CD4-positive, alpha-beta T cell treated with Interleukin-4 for 4 hours (primary cell): ENCODE measurements at regions not wholly inside any gene's neighbourhood (a gene's known extent, or its start where the extent isn't known, plus 50 kb on each side); places are given as distances from the start of the nearest gene placed in this dataset.

Experiments used
- DNase-seq: peaks from one replicate; pipeline ENCODE4 v3.0.0-alpha.2; 2020

DNA sequence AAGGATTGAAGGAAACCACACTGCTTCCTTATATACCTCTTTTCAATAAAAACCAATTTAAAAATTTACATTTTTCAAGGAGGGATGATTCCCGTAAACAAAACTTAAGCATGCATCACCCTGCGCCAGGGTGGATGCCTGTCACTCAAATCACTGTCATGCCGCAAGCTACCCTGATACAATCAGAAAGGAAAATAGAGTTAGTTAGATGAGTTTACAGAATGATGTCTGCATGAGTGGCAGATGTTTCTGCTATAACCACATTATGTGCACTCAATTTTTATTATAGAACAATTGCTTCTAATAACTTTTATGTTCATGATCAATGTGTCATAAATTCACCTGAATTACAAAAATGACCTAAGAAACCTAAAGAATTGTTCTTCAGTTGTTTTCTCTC, 123.4 kb upstream of the ADGRL4 start:
- no peak for DNase-seq

GRCh38 chr1:79128722-79129121, 122.2 kb upstream of the ADGRL4 start:
- DNase-seq: no peak

GRCh38 chr1:79124756-79125155, 118.2 kb upstream of the ADGRL4 start:
- no peak for DNase-seq

DNA sequence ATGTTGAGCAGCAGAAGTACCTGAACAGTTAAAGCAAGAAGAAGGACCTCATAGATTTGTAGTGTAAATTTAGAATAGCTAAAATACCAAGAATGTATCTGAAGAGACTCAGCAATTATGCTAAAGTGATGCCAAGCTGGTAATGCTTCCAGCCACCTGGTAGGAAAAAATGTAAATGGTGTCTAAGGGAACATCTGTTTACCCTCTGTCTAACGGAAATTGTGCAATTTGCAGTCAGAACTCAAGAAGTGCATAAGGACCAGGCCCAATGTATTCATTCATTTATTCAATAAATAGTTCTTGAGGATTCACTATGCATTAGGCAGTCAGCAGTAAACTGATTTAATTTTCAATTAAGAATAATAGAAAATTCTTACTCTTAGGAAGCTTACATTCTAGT, 116.0 kb upstream of the ADGRL4 start:
- no peak for DNase-seq

- DNase-seq: no peak
These were observed 110.8 kb upstream of the ADGRL4 start for GRCh38 chr1:79117376-79117775.

DNA sequence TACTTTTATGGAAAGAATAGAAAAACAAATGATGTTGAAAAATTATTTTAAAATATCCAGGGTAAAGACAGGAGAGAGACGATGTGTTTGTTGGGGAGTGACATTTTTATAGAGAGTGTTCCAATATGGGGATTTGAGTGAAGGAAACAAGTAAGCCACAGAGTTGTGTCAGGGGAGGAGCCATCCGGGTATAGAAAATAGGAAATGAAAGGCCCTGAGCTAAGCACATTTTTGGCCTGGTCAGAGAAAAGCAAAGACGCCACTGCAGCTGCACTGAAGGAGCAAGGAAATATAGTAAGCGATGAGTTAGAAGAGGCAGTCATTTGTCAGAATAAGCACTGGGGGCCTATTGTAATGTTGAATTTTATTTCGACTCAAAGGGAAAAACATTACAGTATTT, 107.3 kb upstream of the ADGRL4 start:
- no peak for DNase-seq

DNA sequence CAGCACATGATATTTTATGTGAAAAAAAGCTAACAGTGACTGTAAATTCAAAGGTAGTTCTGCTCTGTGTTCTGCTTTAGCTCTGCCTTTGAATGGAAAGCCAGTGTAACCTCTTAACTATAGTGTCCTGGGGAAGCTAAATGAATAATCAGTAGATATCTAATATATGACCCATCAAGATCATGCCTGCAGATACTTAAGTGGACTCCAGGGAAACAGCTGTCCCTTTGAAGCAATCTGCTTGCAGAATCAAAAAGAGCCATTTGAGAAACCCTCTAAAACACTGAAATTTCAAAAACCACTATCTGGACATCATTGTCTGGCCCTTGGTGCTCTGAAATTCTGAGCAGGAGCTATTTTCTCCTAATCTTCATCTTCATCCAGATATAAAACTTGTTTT, 104.2 kb upstream of the ADGRL4 start:
- no peak for DNase-seq

DNA sequence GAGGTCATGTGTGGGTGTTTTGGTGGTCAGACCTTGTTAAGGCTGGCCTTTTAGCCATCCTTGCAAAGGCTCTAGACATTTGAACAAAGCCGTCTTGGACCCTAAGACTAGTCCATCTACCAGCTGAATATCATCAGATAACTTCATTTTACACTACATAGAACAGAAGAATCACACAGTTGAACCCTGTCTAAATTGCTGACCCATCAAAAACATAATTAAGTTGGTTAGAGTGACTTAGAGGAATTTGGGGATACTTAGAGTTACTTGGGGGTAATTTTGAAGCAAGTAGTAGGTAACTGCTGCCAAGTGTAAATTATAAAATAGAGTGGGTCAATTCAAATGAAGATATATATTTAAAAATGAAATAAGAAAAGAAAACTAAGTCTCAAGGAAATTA, 102.9 kb upstream of the ADGRL4 start:
- no peak for DNase-seq

- DNase-seq: no peak
These were observed 99.0 kb upstream of the ADGRL4 start for GRCh38 chr1:79105500-79105899.

GRCh38 chr1:79104617-79105016, 98.1 kb upstream of the ADGRL4 start:
- DNase-seq: no peak

GRCh38 chr1:79100385-79100784, 93.9 kb upstream of the ADGRL4 start:
- DNase-seq: no peak

GRCh38 chr1:79090985-79091384, 84.5 kb upstream of the ADGRL4 start:
- DNase-seq: no peak

DNA sequence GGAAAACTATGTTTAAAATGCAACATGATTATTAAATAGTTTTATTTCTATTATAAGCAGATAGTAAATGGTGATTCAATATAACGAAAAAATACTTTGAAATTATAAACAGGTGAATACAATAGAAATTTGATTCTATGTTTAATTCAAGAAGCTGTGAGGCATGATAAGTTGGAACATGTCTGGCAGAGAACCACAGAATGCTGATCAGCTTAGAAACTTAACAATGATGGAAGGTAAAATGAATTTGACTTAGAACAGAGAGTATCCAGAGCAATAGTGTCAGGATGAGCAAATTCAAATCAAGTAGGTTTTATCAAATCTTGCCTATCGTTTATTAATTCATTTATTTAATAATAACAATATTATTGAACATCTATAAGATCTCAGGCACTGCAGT, 83.4 kb upstream of the ADGRL4 start:
- no peak for DNase-seq

DNA sequence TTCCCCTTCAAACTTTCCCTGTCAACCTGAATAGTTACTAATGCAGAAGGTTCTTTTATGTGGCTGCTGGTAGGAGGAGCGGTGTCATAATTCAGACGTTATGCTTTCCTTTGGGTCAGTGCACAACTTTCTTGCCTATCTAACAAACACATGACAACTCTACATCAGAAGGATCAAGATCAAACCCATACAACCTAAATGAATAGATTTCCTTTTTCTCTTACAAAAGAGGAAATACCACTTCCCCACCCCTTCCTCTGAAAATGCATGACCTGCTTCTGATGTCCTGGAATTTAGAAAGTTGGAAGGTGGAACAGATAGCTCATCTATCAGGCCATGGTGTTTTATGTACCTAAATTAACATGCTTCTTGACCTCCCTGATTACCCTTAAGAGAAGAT, 75.7 kb upstream of the ADGRL4 start:
- no peak for DNase-seq

DNA sequence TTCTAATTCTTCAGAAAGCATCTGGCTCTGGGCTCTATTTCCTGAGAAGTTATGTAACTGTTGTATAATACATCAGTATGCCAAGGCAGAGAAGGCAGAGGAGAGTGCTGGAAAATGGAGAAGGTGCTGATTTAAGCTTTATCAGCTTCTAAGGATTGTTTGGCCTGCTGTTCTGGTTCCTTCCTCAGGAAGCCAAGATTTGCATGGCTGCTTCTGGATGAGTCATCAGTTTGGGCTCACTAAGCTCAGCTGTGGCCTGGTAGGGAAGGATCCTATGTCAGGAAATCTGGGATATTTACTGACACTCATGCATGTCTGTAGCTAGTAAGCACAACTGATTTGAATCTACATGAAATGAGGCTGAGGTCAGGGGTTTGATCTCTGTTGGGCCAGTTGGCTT, 73.2 kb upstream of the ADGRL4 start:
- no peak for DNase-seq

DNA sequence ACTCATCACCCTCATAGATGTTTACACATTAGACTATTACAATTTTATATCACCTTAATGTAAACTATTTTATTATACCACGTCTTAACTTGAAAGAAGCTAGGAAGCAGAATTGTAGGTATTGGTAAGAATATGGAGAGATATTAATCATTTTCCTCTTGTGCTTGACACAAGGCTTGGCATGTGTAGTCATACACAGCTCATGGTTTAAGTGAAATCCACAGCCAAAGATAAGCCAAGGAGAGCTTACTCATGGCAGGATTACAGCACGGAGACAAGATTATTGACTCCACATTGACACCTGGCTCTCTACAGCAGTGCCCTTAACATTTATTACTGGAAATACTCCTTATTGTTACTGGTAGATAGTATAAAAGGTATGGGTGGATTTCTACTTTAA, 68.4 kb upstream of the ADGRL4 start:
- no peak for DNase-seq

GRCh38 chr1:79069828-79070227, 63.3 kb upstream of the ADGRL4 start:
- no peak for DNase-seq

DNA sequence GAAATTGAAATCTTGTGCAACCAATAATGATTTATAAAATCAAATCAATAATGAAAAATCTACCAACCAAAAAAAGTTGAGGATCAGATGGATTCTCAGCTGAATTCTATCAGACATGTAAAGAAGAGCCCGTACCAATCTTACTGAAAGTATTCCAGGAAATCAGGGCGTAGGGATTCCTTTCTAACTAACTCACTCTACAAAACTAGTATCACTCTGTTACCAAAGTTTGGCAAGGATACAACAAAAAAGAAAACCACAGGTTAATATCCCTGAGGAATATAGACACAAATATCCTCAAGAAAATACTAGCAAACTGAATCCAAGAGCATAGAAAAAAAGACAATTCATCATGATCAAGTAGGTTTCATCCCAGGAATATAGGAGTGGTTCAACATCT, 52.8 kb upstream of the ADGRL4 start:
- DNase-seq: no peak
